ENCODE measurements at regions not wholly inside any gene's neighbourhood (a gene's known extent, or its start where the extent isn't known, plus 50 kb on each side); places are given as distances from the start of the nearest gene placed in this dataset.

- Histone ChIP-seq H3K18ac (ENCODE audit: insufficient read length, low read depth, low read length) (no peak overlapping the region), H3K4ac (ENCODE audit: low read depth, low read length) (no peak overlapping the region), H2AK5ac (ENCODE audit: insufficient read length, low read length) (no peak overlapping the region), H3K23ac (ENCODE audit: insufficient read length, low read depth, low read length) (no peak overlapping the region), H2BK12ac (ENCODE audit: insufficient read length, low read depth, low read length) (no peak overlapping the region), H3K27ac (ENCODE audit: insufficient read length, low read depth, low read length) (no peak overlapping the region), H3K56ac (ENCODE audit: insufficient read length, low read depth, low read length) (no peak overlapping the region), H2BK5ac (ENCODE audit: insufficient read length, low read length) (no peak overlapping the region), H3K23me2 (ENCODE audit: insufficient read length, low read depth, low read length, poor library complexity, severe bottlenecking) (no peaks in the 10 kb centered on the region), H4K20me1 (ENCODE audit: control insufficient read depth, insufficient read depth, insufficient read length) (no peaks in the 10 kb centered on the region), H4K8ac (replicated peaks; ENCODE audit: insufficient read length, low read depth, low read length) (no peak overlapping the region), H4K91ac (ENCODE audit: insufficient read length, low read depth, low read length) (no peak overlapping the region), H3K79me1 (ENCODE audit: insufficient read depth, low read depth, low read length, poor library complexity, severe bottlenecking) (no peaks in the 10 kb centered on the region), H2AFZ (ENCODE audit: low read length) (no peak overlapping the region), H3K27me3 (ENCODE audit: insufficient read depth, low read length) (no peaks in the 10 kb centered on the region), H3K9me3 (ENCODE audit: control insufficient read depth, low read depth, low read length) (no peaks in the 10 kb centered on the region), H3K9ac (ENCODE audit: extremely low read depth, insufficient read length, low read length) (no peak overlapping the region), H4K5ac (ENCODE audit: insufficient read length, low read depth, low read length) (no peak overlapping the region), H2BK120ac (ENCODE audit: low read depth, low read length, poor library complexity, severe bottlenecking) (no peak overlapping the region), H3K4me2 (ENCODE audit: insufficient read depth, insufficient read length, low read length) (no peak overlapping the region), H3K14ac (ENCODE audit: insufficient read depth, low read length) (no peak overlapping the region), H2BK20ac (ENCODE audit: low read depth, low read length, poor library complexity, severe bottlenecking) (no peak overlapping the region), H3K4me1 (ENCODE audit: insufficient read depth, low read length) (no peaks in the 10 kb centered on the region; the same call in 1 of the 2 replicates), H3T11ph (ENCODE audit: low read length) (no peak overlapping the region), H3K79me2 (ENCODE audit: insufficient read depth, low read length) (no peaks in the 10 kb centered on the region), H2BK15ac (ENCODE audit: low read depth, low read length) (no peak overlapping the region)
- Mint-ChIP-seq H3K27ac (no peak overlapping the region), H3K27me3 (ENCODE audit: low read depth) (peaks cover 12% of the 10 kb centered on the region), H3K36me3 (ENCODE audit: insufficient read depth in 1 of 3, low read depth in 3 of 3) (peaks cover 0 to 2% (median 0%) of the 10 kb centered on the region in 3 experiments; a peak in 1 of 7 replicates), H3K4me3 (no peak overlapping the region), H3K9me3 (no peaks in the 10 kb centered on the region; a peak in 1 of 5 replicates), H3K4me1 (peaks cover 21% of the 10 kb centered on the region in 2 experiments)
- DNase-seq, result no peak
- TF ChIP-seq, protein P1, sequence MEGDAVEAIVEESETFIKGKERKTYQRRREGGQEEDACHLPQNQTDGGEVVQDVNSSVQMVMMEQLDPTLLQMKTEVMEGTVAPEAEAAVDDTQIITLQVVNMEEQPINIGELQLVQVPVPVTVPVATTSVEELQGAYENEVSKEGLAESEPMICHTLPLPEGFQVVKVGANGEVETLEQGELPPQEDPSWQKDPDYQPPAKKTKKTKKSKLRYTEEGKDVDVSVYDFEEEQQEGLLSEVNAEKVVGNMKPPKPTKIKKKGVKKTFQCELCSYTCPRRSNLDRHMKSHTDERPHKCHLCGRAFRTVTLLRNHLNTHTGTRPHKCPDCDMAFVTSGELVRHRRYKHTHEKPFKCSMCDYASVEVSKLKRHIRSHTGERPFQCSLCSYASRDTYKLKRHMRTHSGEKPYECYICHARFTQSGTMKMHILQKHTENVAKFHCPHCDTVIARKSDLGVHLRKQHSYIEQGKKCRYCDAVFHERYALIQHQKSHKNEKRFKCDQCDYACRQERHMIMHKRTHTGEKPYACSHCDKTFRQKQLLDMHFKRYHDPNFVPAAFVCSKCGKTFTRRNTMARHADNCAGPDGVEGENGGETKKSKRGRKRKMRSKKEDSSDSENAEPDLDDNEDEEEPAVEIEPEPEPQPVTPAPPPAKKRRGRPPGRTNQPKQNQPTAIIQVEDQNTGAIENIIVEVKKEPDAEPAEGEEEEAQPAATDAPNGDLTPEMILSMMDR (conservative IDR thresholded peaks at IDR 0.05), result no peak
Measured at GRCh38 chr1:164308101-164308500, 250.9 kb upstream of the PBX1 start.
